Activated naive CD8-positive, alpha-beta T cell treated with anti-CD3 and anti-CD28 coated beads, Interleukin-2, amount 10 ng/mL, durations not matched to agents 7 days and 5 days (primary cell): ENCODE measurements at regions not wholly inside any gene's neighbourhood (a gene's known extent, or its start where the extent isn't known, plus 50 kb on each side); places are given as distances from the start of the nearest gene placed in this dataset.

ENCODE experiments used
- ATAC-seq: fragments of 150-1000 bp; cut with Tn5 transposase; one replicate; pipeline ENCODE4 v1.10.0; 2021; ENCODE audit warnings: low read depth, moderate library complexity
- POLR2A ChIA-PET: fragments of 350-600 bp; sonication (Branson Sonifier 250); formaldehyde crosslinking; loops from one replicate; lab custom pipeline; 2021; ENCODE audit warnings: antibody characterized with exemption; lab: Charles Lee
- DNase-seq: peaks from one replicate; pipeline ENCODE4 v3.0.0; 2021
- H3K27ac Mint-ChIP-seq: one replicate; pipeline ENCODE4 v1.8.0; 2022; ENCODE audit warnings: mild to moderate bottlenecking, mixed read lengths
- H3K27me3 Mint-ChIP-seq: one replicate; pipeline ENCODE4 v1.8.0; 2022; ENCODE audit warnings: mild to moderate bottlenecking, moderate library complexity, mixed read lengths
- H3K36me3 Mint-ChIP-seq: one replicate; pipeline ENCODE4 v1.8.0; 2021; ENCODE audit warnings: mild to moderate bottlenecking, mixed read lengths
- H3K4me1 Mint-ChIP-seq: one replicate; pipeline ENCODE4 v1.8.0; 2021; ENCODE audit warnings: mixed read lengths
- H3K4me3 Mint-ChIP-seq: one replicate; pipeline ENCODE4 v1.8.0; 2022; ENCODE audit warnings: mild to moderate bottlenecking, moderate library complexity, mixed read lengths
- H3K9me3 Mint-ChIP-seq: one replicate; pipeline ENCODE4 v1.8.0; 2021; ENCODE audit warnings: mixed read lengths

- no peaks in the 10 kb centered on the region for H3K27me3 Mint-ChIP-seq
- no peaks in the 10 kb centered on the region for H3K9me3 Mint-ChIP-seq
- ATAC-seq (no peak), DNase-seq (no peak)
- no peaks in the 10 kb centered on the region for H3K4me1 Mint-ChIP-seq
- no peak overlapping the region for H3K4me3 Mint-ChIP-seq
- POLR2A ChIA-PET, result no interaction called here
- H3K36me3 Mint-ChIP-seq, result no peaks in the 10 kb centered on the region
- no peak overlapping the region for H3K27ac Mint-ChIP-seq
Observed at GRCh38 chr7:98703916-98704315, 86.8 kb downstream of the NPTX2 start.

DNA sequence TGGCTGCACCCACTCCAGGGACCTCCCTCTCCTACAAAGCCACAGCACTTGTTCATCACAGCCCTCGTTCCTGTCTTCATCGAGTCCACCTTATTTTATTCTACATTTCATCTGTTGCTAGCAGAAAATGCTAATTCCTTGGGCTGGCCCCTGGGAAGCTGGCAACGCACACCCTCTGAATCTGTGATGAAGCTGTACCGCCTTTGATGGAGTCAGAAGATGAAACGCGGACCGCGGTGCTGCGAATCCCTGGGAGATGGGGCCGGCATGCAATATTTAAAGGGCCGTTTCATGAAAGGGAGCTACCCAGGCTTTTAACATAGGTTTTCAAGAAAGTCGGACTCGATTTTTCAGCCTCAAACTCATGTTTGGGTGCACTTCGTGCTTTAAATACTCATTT lies 88.5 kb downstream of the NPTX2 start:
- H3K4me3 Mint-ChIP-seq, result no peak overlapping the region
- ATAC-seq, result no peak
- H3K4me1 Mint-ChIP-seq, result no peaks in the 10 kb centered on the region
- no peaks in the 10 kb centered on the region for H3K27me3 Mint-ChIP-seq
- no peak for DNase-seq
- no peaks in the 10 kb centered on the region for H3K36me3 Mint-ChIP-seq
- H3K27ac Mint-ChIP-seq, result no peak overlapping the region
- no peaks in the 10 kb centered on the region for H3K9me3 Mint-ChIP-seq
- POLR2A ChIA-PET, result no interaction called here

GRCh38 chr7:98707076-98707475 lies 90.0 kb downstream of the NPTX2 start:
- no peak overlapping the region for H3K27ac Mint-ChIP-seq
- H3K9me3 Mint-ChIP-seq, result no peaks in the 10 kb centered on the region
- ATAC-seq (no peak), DNase-seq (no peak)
- no peaks in the 10 kb centered on the region for H3K27me3 Mint-ChIP-seq
- H3K36me3 Mint-ChIP-seq, result no peaks in the 10 kb centered on the region
- H3K4me3 Mint-ChIP-seq, result no peak overlapping the region
- POLR2A ChIA-PET, result no interaction called here
- no peaks in the 10 kb centered on the region for H3K4me1 Mint-ChIP-seq

GRCh38 chr7:98711945-98712344 lies 94.9 kb downstream of the NPTX2 start:
- no peaks in the 10 kb centered on the region for H3K36me3 Mint-ChIP-seq
- POLR2A ChIA-PET, result no interaction called here
- no peaks in the 10 kb centered on the region for H3K4me1 Mint-ChIP-seq
- DNase-seq (no peak), ATAC-seq (no peak)
- no peaks in the 10 kb centered on the region for H3K9me3 Mint-ChIP-seq
- no peaks in the 10 kb centered on the region for H3K27me3 Mint-ChIP-seq
- H3K4me3 Mint-ChIP-seq, result no peak overlapping the region
- no peak overlapping the region for H3K27ac Mint-ChIP-seq

DNA sequence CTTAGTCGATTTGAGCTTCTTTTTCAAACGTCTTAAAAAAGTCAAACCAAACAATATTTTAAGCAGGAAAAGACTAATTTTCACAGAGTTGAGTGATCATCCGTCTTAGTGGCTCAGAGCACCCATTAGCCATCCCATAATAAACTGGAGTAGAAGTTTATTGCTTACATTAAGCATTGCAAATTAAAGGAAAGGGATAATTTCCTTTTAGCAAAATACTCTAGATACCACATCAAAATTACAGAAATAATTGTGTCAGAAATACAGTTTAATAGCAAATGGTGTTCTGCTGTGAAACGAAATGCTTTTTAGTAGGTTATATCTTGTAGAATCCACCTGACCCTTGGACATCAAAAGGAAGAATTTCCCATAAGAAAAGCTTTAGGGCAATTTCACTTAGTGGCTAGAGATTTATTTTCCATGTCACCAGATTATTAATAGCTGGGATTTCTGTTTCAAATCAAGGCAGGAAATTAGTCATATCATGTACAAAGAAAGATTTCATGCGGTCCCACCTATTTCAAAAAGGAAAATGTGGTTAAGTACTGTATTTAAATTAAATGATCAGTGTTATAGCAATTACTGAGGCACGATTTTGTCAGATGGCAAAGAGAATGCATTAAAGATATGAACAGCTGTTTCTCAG lies 96.2 kb downstream of the NPTX2 start:
- no peaks in the 10 kb centered on the region for H3K4me1 Mint-ChIP-seq
- no peak overlapping the region for H3K27ac Mint-ChIP-seq
- H3K9me3 Mint-ChIP-seq, result no peaks in the 10 kb centered on the region
- H3K4me3 Mint-ChIP-seq, result no peak overlapping the region
- DNase-seq (no peak), ATAC-seq (no peak)
- H3K36me3 Mint-ChIP-seq, result no peaks in the 10 kb centered on the region
- no peaks in the 10 kb centered on the region for H3K27me3 Mint-ChIP-seq
- POLR2A ChIA-PET, result no interaction called here

GRCh38 chr7:98719396-98719795 lies 102.3 kb downstream of the NPTX2 start:
- Mint-ChIP-seq H3K4me1 (no peaks in the 10 kb centered on the region), H3K27ac (no peak overlapping the region), H3K4me3 (no peak overlapping the region), H3K27me3 (no peaks in the 10 kb centered on the region), H3K9me3 (no peaks in the 10 kb centered on the region), H3K36me3 (no peaks in the 10 kb centered on the region)
- DNase-seq (no peak), ATAC-seq (no peak)
- POLR2A ChIA-PET, result no interaction called here

GRCh38 chr7:98722402-98722801 lies 105.3 kb downstream of the NPTX2 start:
- Mint-ChIP-seq H3K27ac (no peak overlapping the region), H3K27me3 (no peaks in the 10 kb centered on the region), H3K36me3 (no peaks in the 10 kb centered on the region), H3K4me3 (no peak overlapping the region), H3K4me1 (no peaks in the 10 kb centered on the region), H3K9me3 (no peaks in the 10 kb centered on the region)
- POLR2A ChIA-PET, result no interaction called here
- DNase-seq (no peak), ATAC-seq (no peak)

- ATAC-seq, result no peak
- DNase-seq, result no peak
- Mint-ChIP-seq H3K4me1 (no peaks in the 10 kb centered on the region), H3K36me3 (no peaks in the 10 kb centered on the region), H3K27me3 (no peaks in the 10 kb centered on the region), H3K27ac (no peak overlapping the region), H3K9me3 (no peaks in the 10 kb centered on the region), H3K4me3 (no peak overlapping the region)
- POLR2A ChIA-PET, result no interaction called here
Observed at GRCh38 chr7:98724591-98724990, 107.5 kb downstream of the NPTX2 start.

DNA sequence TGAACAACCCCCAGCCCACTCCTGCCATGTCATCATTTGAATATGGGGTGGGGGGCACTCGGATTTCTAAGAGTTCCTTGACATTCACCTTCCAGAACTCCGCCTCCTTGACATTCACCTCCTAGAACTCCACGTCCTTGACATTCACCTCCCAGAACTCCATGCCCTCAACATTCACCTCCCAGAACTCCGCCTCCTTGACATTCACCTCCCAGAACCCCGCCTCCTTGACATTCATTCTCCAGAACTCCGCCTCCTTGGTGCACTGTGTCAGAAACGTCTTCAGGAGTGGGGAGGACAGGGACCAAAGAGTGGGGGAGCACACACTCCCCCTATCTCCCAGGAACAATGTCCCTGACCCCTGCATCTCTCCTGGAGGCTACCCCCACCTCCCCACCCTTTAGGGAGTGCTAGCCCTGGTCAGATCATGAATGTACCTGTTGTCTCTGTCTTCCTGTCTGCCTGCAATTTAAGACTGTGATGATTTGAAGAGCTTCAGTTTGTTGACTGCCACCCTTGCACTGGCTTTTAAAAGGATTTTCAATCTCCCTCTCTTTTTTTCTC lies 110.1 kb downstream of the NPTX2 start:
- Mint-ChIP-seq H3K27me3 (no peaks in the 10 kb centered on the region), H3K4me3 (no peak overlapping the region), H3K27ac (no peak overlapping the region), H3K4me1 (no peaks in the 10 kb centered on the region), H3K36me3 (no peaks in the 10 kb centered on the region), H3K9me3 (no peaks in the 10 kb centered on the region)
- POLR2A ChIA-PET, result no interaction called here
- ATAC-seq (no peak), DNase-seq (no peak)

- DNase-seq, result no peak
- no peak overlapping the region for H3K27ac Mint-ChIP-seq
- ATAC-seq, result no peak
- H3K27me3 Mint-ChIP-seq, result no peaks in the 10 kb centered on the region
- H3K4me3 Mint-ChIP-seq, result no peak overlapping the region
- H3K9me3 Mint-ChIP-seq, result peaks cover 4% of the 10 kb centered on the region
- no peaks in the 10 kb centered on the region for H3K4me1 Mint-ChIP-seq
- H3K36me3 Mint-ChIP-seq, result no peaks in the 10 kb centered on the region
- POLR2A ChIA-PET, result no interaction called here
Observed at GRCh38 chr7:98728555-98728954, 111.5 kb downstream of the NPTX2 start.

DNA sequence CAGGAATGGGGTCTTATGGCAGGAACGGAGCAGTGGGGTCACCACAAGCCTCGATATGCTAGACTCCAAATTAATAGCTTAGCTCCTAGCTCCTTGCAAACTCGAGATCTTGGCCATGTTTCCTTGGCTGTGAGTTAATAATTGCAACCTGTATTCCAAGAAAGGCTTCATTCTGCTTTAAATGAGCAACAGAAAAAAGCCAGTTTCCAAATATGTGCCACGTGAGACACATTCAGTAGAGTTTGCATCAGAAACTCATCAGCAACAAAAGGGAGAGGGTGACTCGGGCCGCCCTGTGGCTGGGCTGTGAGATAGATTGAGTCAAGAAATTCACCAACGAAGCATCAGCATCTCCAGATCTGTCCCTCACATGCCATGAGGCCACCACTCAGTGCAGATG lies 112.0 kb downstream of the NPTX2 start:
- no peaks in the 10 kb centered on the region for H3K27me3 Mint-ChIP-seq
- POLR2A ChIA-PET, result no interaction called here
- no peak for ATAC-seq
- DNase-seq, result no peak
- no peak overlapping the region for H3K27ac Mint-ChIP-seq
- H3K9me3 Mint-ChIP-seq, result peaks cover 4% of the 10 kb centered on the region
- H3K4me1 Mint-ChIP-seq, result no peaks in the 10 kb centered on the region
- H3K4me3 Mint-ChIP-seq, result no peak overlapping the region
- no peaks in the 10 kb centered on the region for H3K36me3 Mint-ChIP-seq

DNA sequence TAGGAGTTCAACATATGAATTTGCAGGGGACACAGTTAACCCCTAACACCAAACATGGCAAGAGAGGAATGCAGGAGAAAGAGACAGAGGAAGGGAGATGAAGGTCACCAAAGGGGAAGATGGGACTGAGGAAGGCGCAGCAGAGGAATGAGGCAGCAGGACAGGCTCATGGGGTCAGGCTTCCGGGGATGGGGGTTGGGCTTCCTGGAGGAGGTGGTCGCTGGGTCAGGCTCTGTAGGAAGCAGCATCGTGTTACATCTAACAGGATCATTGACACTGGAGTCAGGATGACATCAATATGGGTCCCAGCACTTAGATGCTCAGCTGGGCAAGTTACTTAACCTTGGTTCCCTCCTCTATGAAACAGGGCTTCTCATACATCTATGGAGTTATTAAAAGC lies 113.2 kb downstream of the NPTX2 start:
- H3K27ac Mint-ChIP-seq, result no peak overlapping the region
- no peaks in the 10 kb centered on the region for H3K36me3 Mint-ChIP-seq
- ATAC-seq, result no peak
- H3K4me3 Mint-ChIP-seq, result no peak overlapping the region
- DNase-seq, result no peak
- H3K9me3 Mint-ChIP-seq, result peaks cover 4% of the 10 kb centered on the region
- no peaks in the 10 kb centered on the region for H3K27me3 Mint-ChIP-seq
- POLR2A ChIA-PET, result no interaction called here
- H3K4me1 Mint-ChIP-seq, result no peaks in the 10 kb centered on the region

DNA sequence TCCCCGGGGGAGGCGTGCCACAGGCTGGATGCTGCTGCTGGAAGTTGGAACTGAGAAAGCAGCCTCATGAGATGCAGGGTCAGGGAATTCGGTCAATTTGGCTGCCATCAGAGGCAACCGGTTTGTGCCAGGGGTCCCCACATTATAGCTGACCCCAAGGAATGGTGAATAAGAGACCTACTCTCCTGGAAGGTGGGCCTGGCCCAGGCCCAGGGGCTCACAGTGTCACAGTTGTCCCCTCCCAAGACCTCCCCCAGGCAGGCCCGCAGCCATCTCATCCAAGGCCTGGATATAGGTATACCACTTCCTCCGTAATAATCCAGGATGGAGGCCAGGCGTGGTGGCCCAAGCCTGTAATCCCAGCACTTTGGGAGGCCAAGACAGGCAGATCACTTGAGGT lies 114.6 kb downstream of the NPTX2 start:
- Mint-ChIP-seq H3K4me3 (no peak overlapping the region), H3K4me1 (no peaks in the 10 kb centered on the region), H3K9me3 (peaks cover 4% of the 10 kb centered on the region), H3K27ac (no peak overlapping the region), H3K27me3 (no peaks in the 10 kb centered on the region), H3K36me3 (no peaks in the 10 kb centered on the region)
- POLR2A ChIA-PET, result no interaction called here
- DNase-seq (no peak), ATAC-seq (no peak)

DNA sequence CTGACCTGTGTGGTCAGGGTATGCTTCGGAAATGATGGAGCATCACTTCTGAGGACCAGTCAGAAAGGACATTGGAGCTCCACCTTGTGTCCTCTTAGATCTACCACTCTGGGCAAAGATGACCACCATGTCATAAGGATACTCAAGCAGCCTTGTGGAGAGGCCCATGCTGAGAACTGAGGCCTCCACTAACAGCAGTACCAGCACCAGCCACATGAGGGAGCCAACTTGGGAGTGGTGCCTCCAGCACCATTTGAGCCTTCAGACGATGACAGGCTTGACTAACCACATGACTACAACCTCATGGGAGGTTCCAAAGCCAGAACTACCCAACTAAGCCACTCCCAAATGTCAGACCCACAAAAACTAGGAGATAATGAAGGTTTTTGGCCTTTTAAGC lies 116.0 kb downstream of the NPTX2 start:
- peak; percentile 58 for ATAC-seq
- H3K9me3 Mint-ChIP-seq, result peaks cover 4% of the 10 kb centered on the region

More for the DNA sequence above, 116.0 kb downstream of the NPTX2 start:
- POLR2A ChIA-PET, result no interaction called here
- H3K4me3 Mint-ChIP-seq, result no peak overlapping the region
- H3K27me3 Mint-ChIP-seq, result no peaks in the 10 kb centered on the region
- peak; percentile 58 for DNase-seq
- no peaks in the 10 kb centered on the region for H3K36me3 Mint-ChIP-seq
- H3K4me1 Mint-ChIP-seq, result no peaks in the 10 kb centered on the region
- no peak overlapping the region for H3K27ac Mint-ChIP-seq
